Stomach (tissue), 4 donors: ENCODE measurements at regions not wholly inside any gene's neighbourhood (a gene's known extent, or its start where the extent isn't known, plus 50 kb on each side); places are given as distances from the start of the nearest gene placed in this dataset.

Source experiments
- CTCF ChIP-seq, 7 experiments: fragments of 450-650 bp in 4 of 7; fragments of 200-600 bp in 3 of 7; sonication (generic) in 3 of 7; IDR thresholded peaks; one replicate each; pipeline ENCODE4 v1.5.1; 2016 to 2019; ENCODE audit warnings: antibody characterized with exemption in 7 of 7, control low read depth in 2 of 7, mild to moderate bottlenecking in 1 of 7
- EP300 ChIP-seq: sonication (generic); formaldehyde crosslinking; IDR thresholded peaks from one replicate; pipeline ENCODE4 v1.6.1; 2017; ENCODE audit warnings: antibody characterized with exemption
- POLR2A ChIP-seq, 4 donors: fragments of 450-650 bp; IDR thresholded peaks; one replicate each; pipeline ENCODE4 v1.6.1; 2016; ENCODE audit warnings: antibody characterized with exemption in 4 of 4, control low read depth in 2 of 4, mild to moderate bottlenecking in 1 of 4, moderate library complexity in 1 of 4

GRCh38 chr1:50271968-50272578, 151.2 kb downstream of the DMRTA2 start:
- no peak for TF ChIP-seq POLR2A (IDR thresholded peaks at IDR 0.05)
- peak in 1 of 7 experiments; percentile 38 for TF ChIP-seq CTCF (IDR thresholded peaks at IDR 0.05)
- TF ChIP-seq EP300 = no peak
